Mucosa of descending colon (tissue), 3 donors: ENCODE measurements at regions not wholly inside any gene's neighbourhood (a gene's known extent, or its start where the extent isn't known, plus 50 kb on each side); places are given as distances from the start of the nearest gene placed in this dataset.

ENCODE experiments used
- ATAC-seq: fragments of 200-7000 bp; cut with Tn5 transposase; one replicate; pipeline ENCODE4 v1.9.1; 2020; ENCODE audit warnings: mild to moderate bottlenecking, moderate library complexity
- DNase-seq, 3 donors: peaks; one replicate each; pipeline ENCODE4 v3.0.0-alpha.2; 2020
- H3K36me3 ChIP-seq: fragments of 200-600 bp; one replicate; pipeline ENCODE4 v1.8.0; 2021; ENCODE audit warnings: low read depth, mild to moderate bottlenecking
- H3K4me1 ChIP-seq: fragments of 200-600 bp; one replicate; pipeline ENCODE4 v1.8.0; 2021; ENCODE audit warnings: low read depth, mild to moderate bottlenecking
- H3K4me3 ChIP-seq: fragments of 200-600 bp; one replicate; pipeline ENCODE4 v1.8.0; 2021; ENCODE audit warnings: mild to moderate bottlenecking
- H3K9me3 ChIP-seq: fragments of 200-600 bp; one replicate; pipeline ENCODE4 v1.8.0; 2021; ENCODE audit warnings: mild to moderate bottlenecking
- CTCF ChIP-seq: fragments of 200-600 bp; IDR thresholded peaks from one replicate; pipeline ENCODE4 v1.8.0; 2022; ENCODE audit warnings: antibody characterized with exemption, mild to moderate bottlenecking
- intact Hi-C, 2 donors: fragments of 100-400 bp; cut with DNase I in 1 of 2; cut with micrococcal nuclease in 1 of 2; formaldehyde crosslinking; loops; one replicate each; pipeline versions ENCODE4 v1.11.0 to v1.11.1; 2022; cut with DNase I, micrococcal nuclease
- donor health status: DM: no; HTN: no; CAD: no; lungs with moderate emphysema.
- donor health status: DM: no; HTN: no; CAD: no.
- donor health status: DM: no; HTN: yes; CAD: no.

DNA sequence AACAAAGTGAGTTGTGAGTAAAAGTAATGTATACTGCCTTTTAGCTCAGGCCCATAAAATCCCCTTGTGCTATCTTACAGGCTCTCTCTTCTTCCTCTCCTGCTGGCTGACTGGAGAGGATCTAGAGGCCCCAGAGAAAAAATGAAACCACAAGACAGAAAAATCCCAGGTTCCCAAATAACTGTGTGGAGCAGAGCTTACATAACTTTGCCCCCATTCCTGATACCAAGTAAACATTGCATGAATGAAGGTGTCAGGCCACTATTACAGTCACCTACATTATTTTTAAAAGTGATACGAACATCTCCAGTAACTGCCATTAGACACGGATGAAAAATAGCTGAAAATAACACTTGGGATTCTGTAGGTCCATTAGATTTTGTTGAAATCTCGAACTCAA, 386.0 kb upstream of the NR5A2 start:
- no peak overlapping the region for H3K4me3 ChIP-seq
- no peak for TF ChIP-seq CTCF
- H3K4me1 ChIP-seq = no peaks in the 10 kb centered on the region
- DNase-seq = no peak
- intact Hi-C loops = no loop called here
- no peaks in the 10 kb centered on the region for H3K36me3 ChIP-seq
- no peak for ATAC-seq
- no peaks in the 10 kb centered on the region for H3K9me3 ChIP-seq

GRCh38 chr1:199644912-199645311, 382.6 kb upstream of the NR5A2 start:
- Histone ChIP-seq H3K36me3 (no peaks in the 10 kb centered on the region), H3K9me3 (no peaks in the 10 kb centered on the region), H3K4me3 (no peak overlapping the region), H3K4me1 (no peaks in the 10 kb centered on the region)
- no peak for TF ChIP-seq CTCF
- intact Hi-C loops = no loop called here
- ATAC-seq = no peak
- DNase-seq = no peak

- Histone ChIP-seq H3K4me1 (no peaks in the 10 kb centered on the region), H3K36me3 (no peaks in the 10 kb centered on the region), H3K4me3 (no peak overlapping the region), H3K9me3 (no peaks in the 10 kb centered on the region)
- intact Hi-C loops = no loop called here
- no peak for TF ChIP-seq CTCF
- DNase-seq (no peak), ATAC-seq (peak; percentile 31)
Measured at GRCh38 chr1:199646761-199647160, 380.7 kb upstream of the NR5A2 start.

DNA sequence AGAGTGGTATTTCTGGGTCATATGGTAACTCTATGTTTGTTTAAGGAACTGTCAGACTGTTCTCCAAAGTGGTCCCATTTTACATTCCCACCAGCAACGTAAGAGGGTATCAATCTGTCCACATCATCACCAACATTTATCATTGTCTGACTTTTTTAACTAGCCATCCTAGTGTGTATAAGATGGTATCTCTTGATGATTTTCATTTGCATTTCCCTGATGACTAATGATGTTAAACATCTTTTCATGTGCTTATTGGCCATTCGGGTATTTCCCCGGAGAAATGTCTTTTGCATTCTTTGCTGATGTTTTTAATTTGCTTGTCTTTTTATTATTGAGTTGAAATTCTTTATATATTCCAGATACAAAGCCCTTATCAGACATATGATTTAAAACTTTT, 370.1 kb upstream of the NR5A2 start:
- Histone ChIP-seq H3K4me3 (no peak overlapping the region), H3K9me3 (no peaks in the 10 kb centered on the region), H3K4me1 (no peaks in the 10 kb centered on the region), H3K36me3 (no peaks in the 10 kb centered on the region)
- DNase-seq = no peak
- no peak for TF ChIP-seq CTCF
- intact Hi-C loops = no loop called here
- ATAC-seq = no peak

DNA sequence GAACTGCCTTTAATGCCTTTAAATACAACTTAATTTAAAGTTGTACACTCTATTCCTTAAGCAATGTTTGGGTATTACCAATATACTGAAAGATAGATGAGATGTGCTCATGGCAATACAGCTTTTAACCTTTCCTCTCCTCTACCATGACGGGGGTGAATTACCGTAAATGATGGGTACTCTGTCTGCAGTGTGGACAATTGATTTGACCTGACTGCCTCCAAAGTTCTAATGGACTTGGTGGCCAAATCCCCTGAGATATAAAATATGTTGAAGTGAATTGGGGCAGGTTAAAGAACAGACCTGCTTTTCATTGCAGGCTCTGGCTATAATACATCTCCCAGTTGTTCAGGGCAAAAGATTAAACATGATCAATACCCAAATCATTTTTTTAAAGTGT, 367.4 kb upstream of the NR5A2 start:
- DNase-seq (no peak), ATAC-seq (no peak)
- no peaks in the 10 kb centered on the region for H3K36me3 ChIP-seq
- no peaks in the 10 kb centered on the region for H3K9me3 ChIP-seq
- H3K4me3 ChIP-seq = no peak overlapping the region
- TF ChIP-seq CTCF = no peak
- intact Hi-C loops = no loop called here
- no peaks in the 10 kb centered on the region for H3K4me1 ChIP-seq

- no peak for ATAC-seq
- Histone ChIP-seq H3K36me3 (no peaks in the 10 kb centered on the region), H3K9me3 (no peaks in the 10 kb centered on the region), H3K4me1 (no peaks in the 10 kb centered on the region), H3K4me3 (no peak overlapping the region)
- no peak for TF ChIP-seq CTCF
- DNase-seq = no peak
- intact Hi-C loops = no loop called here
Measured at GRCh38 chr1:199665371-199665770, 362.1 kb upstream of the NR5A2 start.
